GM12878 (cell line): ENCODE measurements at regions not wholly inside any gene's neighbourhood (a gene's known extent, or its start where the extent isn't known, plus 50 kb on each side); places are given as distances from the start of the nearest gene placed in this dataset.

ENCODE experiments used
- ATAC-seq: fragments of 200-7000 bp; cut with Tn5 transposase; 3 replicates; pipeline ENCODE4 v1.9.1; 2020; ENCODE audit warnings: mild to moderate bottlenecking, moderate library complexity
- BruUV-seq: library from RNA; stranded (reverse); fragments of 400-500 nt; replicated peaks from 2 replicates; lab custom pipeline; 2021; lab: Mats Ljungman, UMichigan
- CTCF ChIA-PET: fragments of 300-600 bp; sonication (Branson Sonifier 250); formaldehyde crosslinking; extraction: SDS; loops from one replicate; lab custom pipeline; 2021; ENCODE audit warnings: inconsistent platforms; lab: Yijun Ruan, JAX
- POLR2A ChIA-PET: fragments of 350-600 bp; formaldehyde crosslinking; extraction: SDS; loops from one replicate; lab custom pipeline; 2021; ENCODE audit warnings: inconsistent platforms; lab: Charles Lee
- RAD21 ChIA-PET: fragments of 300-600 bp; sonication (Branson Sonifier 250); formaldehyde crosslinking; loops from one replicate; lab custom pipeline; 2023; ENCODE audit warnings: antibody characterized with exemption; ENCODE audit not compliant: unreplicated experiment; lab: Charles Lee
- SMC1A ChIA-PET: fragments of 300-600 bp; sonication (Branson Sonifier 250); formaldehyde crosslinking; loops from one replicate; lab custom pipeline; 2023; ENCODE audit not compliant: unreplicated experiment, uncharacterized antibody; lab: Charles Lee
- DNase-seq: peaks from one replicate; pipeline ENCODE4 v3.0.0-alpha.2; 2011; ENCODE audit warnings: low read depth, low spot score
- FAIRE-seq: peaks from 3 replicates; lab custom pipeline; 2011; peaks lifted over from hg19 to GRCh38; lab: Jason Lieb, UNC
- H2AFZ ChIP-seq: 2 replicates; pipeline ENCODE4 v1.6.0; 2011; ENCODE audit warnings: low read depth, low read length, control low read depth; ENCODE audit not compliant: control insufficient read depth
- H3K27ac ChIP-seq: 2 replicates; pipeline ENCODE4 v1.5.1; 2011; ENCODE audit warnings: control low read depth; ENCODE audit not compliant: control insufficient read depth, insufficient read depth
- H3K27me3 ChIP-seq, 2 experiments: replicated peaks in 1 of 2; 2 replicates each; pipeline versions ENCODE4 v1.6.0 to v1.6.1; 2011; ENCODE audit warnings: low read length in 1 of 2; ENCODE audit not compliant: control insufficient read depth in 2 of 2, insufficient read depth in 2 of 2
- H3K36me3 ChIP-seq, 2 experiments: 2 replicates each; pipeline ENCODE4 v1.5.1; 2011; ENCODE audit warnings: low read length in 1 of 2; ENCODE audit not compliant: control insufficient read depth in 2 of 2, insufficient read depth in 2 of 2
- H3K4me1 ChIP-seq: 2 replicates; pipeline ENCODE4 v1.6.1; 2011; ENCODE audit warnings: mild to moderate bottlenecking, low read length, moderate library complexity, mixed read lengths; ENCODE audit not compliant: control insufficient read depth, insufficient read depth
- H3K4me2 ChIP-seq: 2 replicates; pipeline ENCODE4 v1.6.0; 2011; ENCODE audit warnings: control low read depth; ENCODE audit not compliant: control insufficient read depth, insufficient read depth
- H3K4me3 ChIP-seq: fragments of 200-600 bp; sonication (generic); 2 replicates; pipeline ENCODE4 v1.5.1; 2016
- H3K79me2 ChIP-seq: 2 replicates; pipeline ENCODE4 v1.6.0; 2011; ENCODE audit warnings: low read length; ENCODE audit not compliant: control insufficient read depth, insufficient read depth
- H3K9ac ChIP-seq: 2 replicates; pipeline ENCODE4 v1.8.0; 2011; ENCODE audit warnings: low read length, control low read depth, mixed read lengths; ENCODE audit not compliant: control insufficient read depth, insufficient read depth
- H3K9me3 ChIP-seq: replicated peaks from 3 replicates; pipeline ENCODE4 v1.5.1; 2011; ENCODE audit warnings: mild to moderate bottlenecking, low read length; ENCODE audit not compliant: control insufficient read depth, insufficient read depth
- H4K20me1 ChIP-seq: 2 replicates; pipeline ENCODE4 v1.6.0; 2011; ENCODE audit not compliant: control insufficient read depth, insufficient read depth
- ATF3 ChIP-seq: IDR thresholded peaks from 2 replicates; pipeline ENCODE4 v1.6.1; 2011; ENCODE audit warnings: low read depth, mild to moderate bottlenecking, low read length, moderate library complexity, borderline replicate concordance; ENCODE audit errors: extremely low read depth
- BCL11A ChIP-seq: IDR thresholded peaks from 2 replicates; pipeline ENCODE4 v1.6.1; 2011; ENCODE audit warnings: low read depth, low read length
- BHLHE40 ChIP-seq, 2 experiments: fragments of 450-650 bp in 1 of 2; IDR thresholded peaks; 2 replicates each; pipeline ENCODE4 v1.6.1; 2011 to 2017; ENCODE audit warnings: low read depth in 2 of 2, borderline replicate concordance in 1 of 2, improper control_type of control experiment in 1 of 2, low read length in 1 of 2, mild to moderate bottlenecking in 1 of 2
- E2F8 ChIP-seq: fragments of 450-650 bp; IDR thresholded peaks from 2 replicates; pipeline ENCODE4 v1.6.1; 2018; ENCODE audit warnings: mild to moderate bottlenecking, low read depth, moderate library complexity; ENCODE audit not compliant: partially characterized antibody
- ETV6 ChIP-seq, 2 experiments: fragments of 450-650 bp in 1 of 2; IDR thresholded peaks in 1 of 2; conservative IDR thresholded peaks in 1 of 2; 2 replicates each; pipeline ENCODE4 v1.6.1; 2014; ENCODE audit warnings: antibody characterized with exemption in 1 of 2, borderline replicate concordance in 1 of 2, low read depth in 1 of 2, mild to moderate bottlenecking in 1 of 2, moderate library complexity in 1 of 2
- MAX ChIP-seq: IDR thresholded peaks from 2 replicates; pipeline ENCODE4 v1.6.1; 2012; ENCODE audit warnings: low read depth, low read length, improper control_type of control experiment
- MTA2 ChIP-seq: fragments of 450-650 bp; IDR thresholded peaks from 2 replicates; pipeline ENCODE4 v1.6.1; 2016; ENCODE audit warnings: low read depth, mild to moderate bottlenecking, moderate library complexity
- NFXL1 ChIP-seq: fragments of 450-650 bp; IDR thresholded peaks from 2 replicates; pipeline ENCODE4 v1.6.1; 2017; ENCODE audit warnings: antibody characterized with exemption, mild to moderate bottlenecking, borderline replicate concordance
- POLR2A ChIP-seq: IDR thresholded peaks from 2 replicates; pipeline ENCODE4 v1.6.1; 2011; ENCODE audit warnings: low read depth, mild to moderate bottlenecking, low read length
- POLR2AphosphoS2 ChIP-seq: IDR thresholded peaks from 2 replicates; pipeline ENCODE4 v1.6.1; 2011; ENCODE audit warnings: low read depth, mild to moderate bottlenecking, low read length, improper control_type of control experiment, moderate library complexity
- RAD51 ChIP-seq: fragments of 450-650 bp; IDR thresholded peaks from 2 replicates; pipeline ENCODE4 v1.6.1; 2016; ENCODE audit warnings: moderate library complexity, mild to moderate bottlenecking, inconsistent platforms
- RBBP5 ChIP-seq: fragments of 200-600 bp; sonication (generic); conservative IDR thresholded peaks from 2 replicates; pipeline ENCODE4 v1.6.1; 2016
- WRNIP1 ChIP-seq: IDR thresholded peaks from 2 replicates; pipeline ENCODE4 v1.6.1; 2011; ENCODE audit warnings: low read depth, low read length, improper control_type of control experiment, borderline replicate concordance
- ZNF24 ChIP-seq: fragments of 450-650 bp; IDR thresholded peaks from 2 replicates; pipeline ENCODE4 v1.6.1; 2017; ENCODE audit warnings: antibody characterized with exemption, mild to moderate bottlenecking
- WGBS: methylation state at CpG from one replicate; pipeline ENCODE4 v1.1.6; 2016; ENCODE audit warnings: low lambda C conversion rate; ENCODE audit not compliant: insufficient replicate concordance, insufficient coverage; ENCODE audit errors: missing lambda C conversion rate; 5-methylcytosine and 5-hydroxymethylcytosine counted together
- in situ Hi-C: fragments of 300-500 bp; cut with MboI; formaldehyde crosslinking; loops from 9 replicates; pipeline ENCODE4 v1.14.3; 2018; ENCODE audit warnings: mixed read lengths
- intact Hi-C: fragments of 100-400 bp; cut with micrococcal nuclease; formaldehyde crosslinking; loops from one replicate; pipeline ENCODE4 v1.14.2; 2022; ENCODE audit not compliant: unreplicated experiment

- TF ChIP-seq NFXL1 = no peak
- TF ChIP-seq RAD51 = no peak
- no peak for TF ChIP-seq RBBP5
- no peak for TF ChIP-seq E2F8
- TF ChIP-seq BCL11A = no peak
- TF ChIP-seq MAX = no peak
These were observed 350.0 kb upstream of the ST8SIA4 start (continued) for GRCh38 chr5:101253096-101253495.

GRCh38 chr5:101244621-101245020, 341.5 kb upstream of the ST8SIA4 start:
- Histone ChIP-seq H3K27ac (no peak overlapping the region), H3K36me3 (no peaks in the 10 kb centered on the region), H2AFZ (no peak overlapping the region), H4K20me1 (no peaks in the 10 kb centered on the region), H3K9me3 (no peaks in the 10 kb centered on the region), H3K27me3 (no peaks in the 10 kb centered on the region), H3K4me1 (no peaks in the 10 kb centered on the region), H3K9ac (no peak overlapping the region), H3K4me2 (no peak overlapping the region), H3K4me3 (no peak overlapping the region), H3K79me2 (no peaks in the 10 kb centered on the region)
- TF ChIP-seq POLR2AphosphoS2 (no peak), ATF3 (no peak), MTA2 (no peak), WRNIP1 (no peak), ETV6 (conservative IDR thresholded peaks at IDR 0.05 in 1 of 2, IDR thresholded peaks at IDR 0.05 in 1 of 2; ENCODE audit: borderline replicate concordance in 1 of 2, low read depth in 1 of 2) (no peak), ZNF24 (no peak), BHLHE40 (IDR thresholded peaks at IDR 0.05; ENCODE audit: borderline replicate concordance in 1 of 2, low read depth in 2 of 2, low read length in 1 of 2) (no peak), POLR2A (no peak)
- no TSS peak for BruUV-seq
- intact Hi-C loops (loop anchor here (1.0 kb wide), 1 partner anchor 28 kb away; no protein-coding TSS in a partner anchor), in situ Hi-C loops (no loop called here)
- ChIA-PET SMC1A (interaction anchor here (1.0 kb wide), 1 partner anchor 75 kb away, joined by 3 read pairs; no protein-coding TSS in a partner anchor), POLR2A (no interaction called here), CTCF (no interaction called here), RAD21 (no interaction called here)
- ATAC-seq (no peak), FAIRE-seq (no peak), DNase-seq (no peak)
- 89% methylated on average over 1 of the region's 1 CpG for WGBS
